ENCODE measurements at regions not wholly inside any gene's neighbourhood (a gene's known extent, or its start where the extent isn't known, plus 50 kb on each side); places are given as distances from the start of the nearest gene placed in this dataset.

DNA sequence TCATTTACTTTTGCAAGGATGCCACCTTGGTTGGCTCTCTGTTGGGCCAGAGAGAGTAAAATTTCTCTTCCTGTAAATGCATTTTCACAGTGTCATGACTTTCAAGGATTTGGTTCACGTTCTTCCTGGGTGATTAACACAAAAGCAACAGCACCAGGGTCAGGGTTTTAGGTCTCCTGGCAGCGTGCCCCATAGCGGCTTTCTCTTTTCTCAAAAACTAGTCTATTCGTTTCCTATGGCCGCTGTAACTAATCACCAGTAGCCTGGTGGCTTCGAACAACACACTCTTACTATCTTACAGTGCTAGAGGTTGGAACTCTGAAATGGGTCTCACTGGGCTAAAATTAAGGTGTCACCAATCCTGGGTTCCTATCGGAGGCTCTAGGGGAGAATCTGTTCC, 56.3 kb upstream of the ACMSD start:
- H2AFZ ChIP-seq (ENCODE audit: low read length, unreplicated experiment) = no peak overlapping the region
- H3K36me3 ChIP-seq (ENCODE audit: insufficient read depth, low read length) = no peaks in the 10 kb centered on the region
- H3K27ac ChIP-seq (ENCODE audit: low read depth, low read length) = no peak overlapping the region
- no peaks in the 10 kb centered on the region for H3K4me1 ChIP-seq (ENCODE audit: control insufficient read depth, insufficient read depth, low read length, unreplicated experiment)
- no peak overlapping the region for H3K4me3 ChIP-seq (ENCODE audit: low read depth, low read length)
- H3K27me3 ChIP-seq (ENCODE audit: insufficient read depth, low read length) = no peaks in the 10 kb centered on the region
- H3K79me2 ChIP-seq (ENCODE audit: control insufficient read depth, insufficient read depth, low read length, unreplicated experiment) = no peaks in the 10 kb centered on the region

DNA sequence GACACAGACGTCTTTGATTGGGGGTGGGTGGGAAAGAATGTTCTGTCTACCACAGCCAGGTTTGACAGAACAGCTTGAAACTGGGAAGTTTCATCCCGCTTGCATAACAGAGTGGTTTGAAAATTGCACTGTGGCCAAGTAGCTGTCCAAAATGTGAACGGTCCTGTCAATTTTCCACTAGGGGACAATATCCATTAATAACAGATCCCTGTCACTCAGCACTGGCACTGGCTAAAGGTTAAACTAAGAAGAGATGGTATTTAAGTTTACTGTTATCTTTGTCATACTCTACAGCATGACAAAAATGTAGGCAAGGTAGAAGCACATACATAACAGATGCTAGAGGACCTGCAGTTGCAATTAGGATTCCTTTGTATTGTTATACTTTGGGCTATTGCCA, 55.6 kb upstream of the ACMSD start:
- Histone ChIP-seq H2AFZ (ENCODE audit: low read length, unreplicated experiment) (no peak overlapping the region), H3K27ac (ENCODE audit: low read depth, low read length) (no peak overlapping the region), H3K4me1 (ENCODE audit: control insufficient read depth, insufficient read depth, low read length, unreplicated experiment) (no peaks in the 10 kb centered on the region), H3K27me3 (ENCODE audit: insufficient read depth, low read length) (no peaks in the 10 kb centered on the region), H3K79me2 (ENCODE audit: control insufficient read depth, insufficient read depth, low read length, unreplicated experiment) (no peaks in the 10 kb centered on the region), H3K36me3 (ENCODE audit: insufficient read depth, low read length) (no peaks in the 10 kb centered on the region), H3K4me3 (ENCODE audit: low read depth, low read length) (no peak overlapping the region)

DNA sequence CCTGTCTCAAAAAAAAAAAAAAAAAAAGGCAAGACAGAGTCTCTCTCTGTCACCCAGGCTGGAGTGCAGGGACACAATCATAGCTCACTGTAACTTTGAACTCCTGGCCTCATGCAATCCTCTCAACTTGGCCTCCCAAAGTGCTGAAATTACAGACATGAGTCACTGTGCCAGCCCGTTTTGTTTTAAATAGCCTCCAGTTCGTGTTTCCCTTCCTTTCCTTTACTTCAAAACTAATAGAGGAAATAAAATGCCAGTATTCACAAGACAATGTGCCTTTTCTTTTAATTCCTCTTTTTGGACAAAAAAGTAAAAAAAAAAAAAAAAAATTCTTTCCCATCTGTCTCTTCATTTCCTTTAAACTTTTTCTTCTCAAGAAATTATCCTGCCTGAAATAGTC, 54.5 kb upstream of the ACMSD start:
- Histone ChIP-seq H3K27ac (ENCODE audit: low read depth, low read length) (no peak overlapping the region), H3K27me3 (ENCODE audit: insufficient read depth, low read length) (no peaks in the 10 kb centered on the region), H3K79me2 (ENCODE audit: control insufficient read depth, insufficient read depth, low read length, unreplicated experiment) (no peaks in the 10 kb centered on the region), H2AFZ (ENCODE audit: low read length, unreplicated experiment) (no peak overlapping the region), H3K36me3 (ENCODE audit: insufficient read depth, low read length) (no peaks in the 10 kb centered on the region), H3K4me1 (ENCODE audit: control insufficient read depth, insufficient read depth, low read length, unreplicated experiment) (no peaks in the 10 kb centered on the region), H3K4me3 (ENCODE audit: low read depth, low read length) (no peak overlapping the region)

DNA sequence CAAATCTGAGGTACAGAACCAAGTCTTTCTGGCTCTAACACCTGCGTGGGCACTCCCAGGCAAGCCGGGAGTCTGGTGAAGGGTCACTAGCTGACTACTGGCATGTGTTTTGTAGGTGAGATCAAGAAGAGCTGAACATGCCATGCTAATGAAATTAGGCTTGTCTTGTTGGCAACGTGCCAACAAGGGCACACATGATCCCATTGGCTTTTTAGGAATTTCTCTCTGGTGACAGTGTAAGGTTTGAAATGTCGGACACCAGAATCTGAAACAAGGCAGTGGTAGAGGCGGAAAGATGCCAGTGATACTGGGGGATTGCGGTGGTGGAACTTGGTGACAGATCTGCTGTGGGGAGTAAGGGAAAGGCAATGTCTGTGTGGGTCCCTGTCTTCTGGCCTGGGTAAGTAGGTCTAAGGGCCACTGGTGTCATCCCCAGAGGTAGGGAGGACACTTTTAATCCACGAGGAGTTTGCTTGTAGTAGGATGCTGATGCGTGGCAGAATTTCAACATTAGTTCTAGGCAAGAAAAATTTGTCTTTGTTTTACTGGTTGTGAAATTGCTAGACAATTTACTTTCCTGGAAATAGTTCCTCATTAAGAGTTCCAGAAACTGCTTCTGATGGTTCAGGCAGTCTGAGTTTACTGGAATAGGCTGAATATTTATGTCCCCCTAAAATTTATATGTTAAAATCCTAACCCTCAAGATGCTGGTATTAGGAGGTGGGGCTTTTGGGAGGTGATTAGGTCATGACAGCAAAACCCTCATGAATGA, 52.6 kb upstream of the ACMSD start:
- H3K4me3 ChIP-seq (ENCODE audit: low read depth, low read length) = no peak overlapping the region
- 0 out of 2 replicates have a peak, but pooled peaks cover 10% of the 10 kb centered on the region for H3K27me3 ChIP-seq (ENCODE audit: insufficient read depth, low read length)
- H3K36me3 ChIP-seq (ENCODE audit: insufficient read depth, low read length) = no peaks in the 10 kb centered on the region
- no peak overlapping the region for H2AFZ ChIP-seq (ENCODE audit: low read length, unreplicated experiment)
- H3K4me1 ChIP-seq (ENCODE audit: control insufficient read depth, insufficient read depth, low read length, unreplicated experiment) = no peaks in the 10 kb centered on the region
- H3K79me2 ChIP-seq (ENCODE audit: control insufficient read depth, insufficient read depth, low read length, unreplicated experiment) = no peaks in the 10 kb centered on the region
- H3K27ac ChIP-seq (ENCODE audit: low read depth, low read length) = no peak overlapping the region

DNA sequence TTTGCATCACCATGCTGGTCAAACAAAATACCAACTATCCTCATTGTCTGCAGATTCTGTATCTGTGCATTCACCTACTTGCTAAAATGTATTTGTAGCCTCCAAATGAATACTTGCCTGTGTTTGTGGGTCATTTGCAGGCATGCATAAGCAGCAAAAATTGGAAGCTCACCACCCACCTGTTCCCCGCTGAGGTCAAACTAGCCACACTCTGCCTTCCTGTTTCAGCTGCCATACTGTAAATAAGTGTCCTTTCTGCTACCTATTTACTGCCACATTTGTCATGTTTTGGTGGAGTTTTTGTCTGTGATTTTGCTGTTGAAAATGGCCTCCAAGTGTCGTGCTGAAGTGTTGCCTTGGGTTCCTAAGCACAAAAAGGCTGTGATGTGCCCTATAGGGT, 50.0 kb upstream of the ACMSD start:
- Histone ChIP-seq H3K36me3 (ENCODE audit: insufficient read depth, low read length) (no peaks in the 10 kb centered on the region), H3K27me3 (ENCODE audit: insufficient read depth, low read length) (peaks cover 31% of the 10 kb centered on the region), H3K79me2 (ENCODE audit: control insufficient read depth, insufficient read depth, low read length, unreplicated experiment) (no peaks in the 10 kb centered on the region), H3K4me1 (ENCODE audit: control insufficient read depth, insufficient read depth, low read length, unreplicated experiment) (no peaks in the 10 kb centered on the region), H3K27ac (ENCODE audit: low read depth, low read length) (no peak overlapping the region), H3K4me3 (ENCODE audit: low read depth, low read length) (no peak overlapping the region), H2AFZ (ENCODE audit: low read length, unreplicated experiment) (no peak overlapping the region)
